Upper lobe of left lung (tissue), 6 donors: ENCODE measurements at regions not wholly inside any gene's neighbourhood (a gene's known extent, or its start where the extent isn't known, plus 50 kb on each side); places are given as distances from the start of the nearest gene placed in this dataset.

Experiments used
- ATAC-seq, 2 donors: fragments of 200-7000 bp; cut with Tn5 transposase; one replicate each; pipeline ENCODE4 v1.9.1; 2022; ENCODE audit warnings: mild to moderate bottlenecking in 2 of 2, moderate library complexity in 2 of 2; ENCODE audit not compliant: low FRiP score in 2 of 2
- DNase-seq, 2 donors: peaks; one replicate each; pipeline ENCODE4 v3.0.0-alpha.2; 2019 to 2020
- H3K27ac ChIP-seq, 4 donors: fragments of 200-600 bp; sonication (generic); one replicate each; pipeline ENCODE4 v1.5.1; 2016 to 2019
- H3K27me3 ChIP-seq, 4 donors: fragments of 200-600 bp; sonication (generic); one replicate each; pipeline ENCODE4 v1.5.1; 2017 to 2019
- H3K36me3 ChIP-seq, 4 donors: fragments of 200-600 bp; sonication (generic); one replicate each; pipeline ENCODE4 v1.5.1; 2016 to 2019
- H3K4me1 ChIP-seq, 4 donors: fragments of 200-600 bp; sonication (generic); one replicate each; pipeline ENCODE4 v1.5.1; 2018 to 2019
- H3K4me3 ChIP-seq, 4 donors: fragments of 200-600 bp; sonication (generic); one replicate each; pipeline ENCODE4 v1.5.1; 2017 to 2019; ENCODE audit warnings: mild to moderate bottlenecking in 2 of 4, moderate library complexity in 1 of 4
- H3K9me3 ChIP-seq, 4 donors: fragments of 200-600 bp; sonication (generic); one replicate each; pipeline ENCODE4 v1.5.1; 2018 to 2019
- CTCF ChIP-seq, 6 experiments: fragments of 450-650 bp in 4 of 6; fragments of 200-600 bp in 2 of 6; sonication (generic) in 2 of 6; IDR thresholded peaks; one replicate each; pipeline ENCODE4 v1.5.1; 2016 to 2019; ENCODE audit warnings: antibody characterized with exemption in 6 of 6
- EP300 ChIP-seq, 4 donors: sonication (generic); formaldehyde crosslinking; IDR thresholded peaks; one replicate each; pipeline ENCODE4 v1.5.1; 2017; ENCODE audit warnings: antibody characterized with exemption in 4 of 4, control low read depth in 2 of 4
- POLR2A ChIP-seq, 4 donors: fragments of 450-650 bp; IDR thresholded peaks; one replicate each; pipeline ENCODE4 v1.5.1; 2016 to 2017; ENCODE audit warnings: antibody characterized with exemption in 4 of 4, mild to moderate bottlenecking in 2 of 4
- POLR2AphosphoS5 ChIP-seq, 2 donors: sonication (generic); formaldehyde crosslinking; IDR thresholded peaks; one replicate each; pipeline ENCODE4 v1.5.1; 2017; ENCODE audit warnings: antibody characterized with exemption in 2 of 2
- WGBS, 2 donors: methylation state at CpG; one replicate each; pipeline ENCODE4 v1.1.5; 2017 to 2018; 5-methylcytosine and 5-hydroxymethylcytosine counted together
- small RNA-seq, 4 donors: library from RNA; depleted of rRNA; stranded (forward); fragments of <200 nt; gene quantifications; one replicate each; pipeline ENCODE3, GENCODE V24; 2016
- donor health status: DM: no; HTN: no; CAD: no; lungs with moderate emphysema.
- donor health status: DM: no; HTN: yes; CAD: no; lungs with severe emphysema.

- TF ChIP-seq EP300 (IDR thresholded peaks at IDR 0.05): no peak
- TF ChIP-seq POLR2AphosphoS5 (IDR thresholded peaks at IDR 0.05): no peak
- no peak for TF ChIP-seq POLR2A (IDR thresholded peaks at IDR 0.05)
- no peak for TF ChIP-seq CTCF (IDR thresholded peaks at IDR 0.05)
- Histone ChIP-seq H3K36me3 (no peaks in the 10 kb centered on the region), H3K27me3 (no peaks in the 10 kb centered on the region), H3K4me3 (peak overlapping the region in 1 of 4 donors; percentile 30), H3K27ac (no peak overlapping the region), H3K9me3 (no peaks in the 10 kb centered on the region), H3K4me1 (no peaks in the 10 kb centered on the region)
- 40 to 49% methylated on average over 4 of the region's 4 CpGs for WGBS, 2 donors
- ATAC-seq (no peak), DNase-seq (no peak)
Observed at GRCh38 chr5:24714746-24715145, 70.0 kb upstream of the CDH10 start.

- H3K27ac ChIP-seq: no peak overlapping the region
- 43 to 63% methylated on average over 2 of the region's 2 CpGs for WGBS, 2 donors
- no peak for TF ChIP-seq CTCF (IDR thresholded peaks at IDR 0.05)
- no peak for TF ChIP-seq EP300 (IDR thresholded peaks at IDR 0.05)
- no peak for TF ChIP-seq POLR2AphosphoS5 (IDR thresholded peaks at IDR 0.05)
- TF ChIP-seq POLR2A (IDR thresholded peaks at IDR 0.05): no peak
- ATAC-seq (no peak), DNase-seq (no peak)
- H3K9me3 ChIP-seq: no peaks in the 10 kb centered on the region
- no peak overlapping the region for H3K4me3 ChIP-seq
- no peaks in the 10 kb centered on the region for H3K27me3 ChIP-seq
- no peaks in the 10 kb centered on the region for H3K4me1 ChIP-seq
- H3K36me3 ChIP-seq: no peaks in the 10 kb centered on the region
Observed at GRCh38 chr5:24712947-24713346, 68.2 kb upstream of the CDH10 start.

- H3K27ac ChIP-seq: no peak overlapping the region
- no peak overlapping the region for H3K4me3 ChIP-seq
- H3K27me3 ChIP-seq: no peaks in the 10 kb centered on the region
- ATAC-seq (no peak), DNase-seq (no peak)
- no peaks in the 10 kb centered on the region for H3K36me3 ChIP-seq
- no peaks in the 10 kb centered on the region for H3K9me3 ChIP-seq
- no peak for TF ChIP-seq POLR2AphosphoS5 (IDR thresholded peaks at IDR 0.05)
- TF ChIP-seq EP300 (IDR thresholded peaks at IDR 0.05): no peak
- TF ChIP-seq CTCF (IDR thresholded peaks at IDR 0.05): no peak
- TF ChIP-seq POLR2A (IDR thresholded peaks at IDR 0.05): no peak
- 85 to 92% methylated on average over 1 of the region's 1 CpG for WGBS, 2 donors
- H3K4me1 ChIP-seq: no peaks in the 10 kb centered on the region
Observed at GRCh38 chr5:24712047-24712446, 67.3 kb upstream of the CDH10 start.

- DNase-seq: no peak
- Histone ChIP-seq H3K27ac (no peak overlapping the region), H3K4me3 (no peak overlapping the region), H3K27me3 (no peaks in the 10 kb centered on the region), H3K36me3 (no peaks in the 10 kb centered on the region), H3K9me3 (no peaks in the 10 kb centered on the region), H3K4me1 (no peaks in the 10 kb centered on the region)
- TF ChIP-seq EP300 (IDR thresholded peaks at IDR 0.05): no peak
- no peak for TF ChIP-seq POLR2AphosphoS5 (IDR thresholded peaks at IDR 0.05)
- no peak for TF ChIP-seq POLR2A (IDR thresholded peaks at IDR 0.05)
- TF ChIP-seq CTCF (IDR thresholded peaks at IDR 0.05): no peak
- ATAC-seq: no peak
Observed at GRCh38 chr5:24703934-24704333, 59.2 kb upstream of the CDH10 start.

Small RNA genes in the stretch of these regions (small RNA-seq; reads per million reads assigned to genes)
- gene AC022140.2 (0 reads per million in 4 donors), gene AC106754.2 (0 reads per million in 4 donors), gene BTG4P1 (0 reads per million in 4 donors), gene RF00019 (0 reads per million in 4 donors), gene RF00070 (0 reads per million in 4 donors), gene RNU6-374P (0 reads per million in 4 donors)
